RWPE1 (cell line): ENCODE measurements at regions not wholly inside any gene's neighbourhood (a gene's known extent, or its start where the extent isn't known, plus 50 kb on each side); places are given as distances from the start of the nearest gene placed in this dataset.

Experiments used
- CTCF ChIA-PET: fragments of 350-600 bp; sonication (Branson Sonifier 250); formaldehyde crosslinking; extraction: SDS; loops from one replicate; lab custom pipeline; 2021; lab: Yijun Ruan, JAX
- POLR2A ChIA-PET: fragments of 400-600 bp; formaldehyde crosslinking; extraction: SDS; loops from one replicate; lab custom pipeline; 2020; ENCODE audit warnings: antibody characterized with exemption; ENCODE audit not compliant: low non-redundant PET; lab: Yijun Ruan, JAX
- DNase-seq: peaks from one replicate; pipeline ENCODE4 v3.0.0; 2012; ENCODE audit warnings: low spot score
- H3K27ac ChIP-seq: fragments of 450-650 bp; 2 replicates; pipeline ENCODE4 v1.5.1; 2017
- TF ChIP-seq, protein P1 (sequence below): fragments of 450-650 bp; conservative IDR thresholded peaks from 2 replicates; pipeline ENCODE4 v1.5.1; 2017; ENCODE audit warnings: low read depth, mild to moderate bottlenecking

GRCh38 chr1:5661196-5662085, 330.8 kb downstream of the NPHP4 start:
- DNase-seq: no peak
- CTCF ChIA-PET: interaction anchor here (0.6 kb wide), 1 partner anchor 782 kb away, joined by 4 read pairs; no protein-coding TSS in a partner anchor
- POLR2A ChIA-PET: no interaction called here
- H3K27ac ChIP-seq: no peak overlapping the region
- TF ChIP-seq, protein P1, sequence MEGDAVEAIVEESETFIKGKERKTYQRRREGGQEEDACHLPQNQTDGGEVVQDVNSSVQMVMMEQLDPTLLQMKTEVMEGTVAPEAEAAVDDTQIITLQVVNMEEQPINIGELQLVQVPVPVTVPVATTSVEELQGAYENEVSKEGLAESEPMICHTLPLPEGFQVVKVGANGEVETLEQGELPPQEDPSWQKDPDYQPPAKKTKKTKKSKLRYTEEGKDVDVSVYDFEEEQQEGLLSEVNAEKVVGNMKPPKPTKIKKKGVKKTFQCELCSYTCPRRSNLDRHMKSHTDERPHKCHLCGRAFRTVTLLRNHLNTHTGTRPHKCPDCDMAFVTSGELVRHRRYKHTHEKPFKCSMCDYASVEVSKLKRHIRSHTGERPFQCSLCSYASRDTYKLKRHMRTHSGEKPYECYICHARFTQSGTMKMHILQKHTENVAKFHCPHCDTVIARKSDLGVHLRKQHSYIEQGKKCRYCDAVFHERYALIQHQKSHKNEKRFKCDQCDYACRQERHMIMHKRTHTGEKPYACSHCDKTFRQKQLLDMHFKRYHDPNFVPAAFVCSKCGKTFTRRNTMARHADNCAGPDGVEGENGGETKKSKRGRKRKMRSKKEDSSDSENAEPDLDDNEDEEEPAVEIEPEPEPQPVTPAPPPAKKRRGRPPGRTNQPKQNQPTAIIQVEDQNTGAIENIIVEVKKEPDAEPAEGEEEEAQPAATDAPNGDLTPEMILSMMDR: no peak

DNA sequence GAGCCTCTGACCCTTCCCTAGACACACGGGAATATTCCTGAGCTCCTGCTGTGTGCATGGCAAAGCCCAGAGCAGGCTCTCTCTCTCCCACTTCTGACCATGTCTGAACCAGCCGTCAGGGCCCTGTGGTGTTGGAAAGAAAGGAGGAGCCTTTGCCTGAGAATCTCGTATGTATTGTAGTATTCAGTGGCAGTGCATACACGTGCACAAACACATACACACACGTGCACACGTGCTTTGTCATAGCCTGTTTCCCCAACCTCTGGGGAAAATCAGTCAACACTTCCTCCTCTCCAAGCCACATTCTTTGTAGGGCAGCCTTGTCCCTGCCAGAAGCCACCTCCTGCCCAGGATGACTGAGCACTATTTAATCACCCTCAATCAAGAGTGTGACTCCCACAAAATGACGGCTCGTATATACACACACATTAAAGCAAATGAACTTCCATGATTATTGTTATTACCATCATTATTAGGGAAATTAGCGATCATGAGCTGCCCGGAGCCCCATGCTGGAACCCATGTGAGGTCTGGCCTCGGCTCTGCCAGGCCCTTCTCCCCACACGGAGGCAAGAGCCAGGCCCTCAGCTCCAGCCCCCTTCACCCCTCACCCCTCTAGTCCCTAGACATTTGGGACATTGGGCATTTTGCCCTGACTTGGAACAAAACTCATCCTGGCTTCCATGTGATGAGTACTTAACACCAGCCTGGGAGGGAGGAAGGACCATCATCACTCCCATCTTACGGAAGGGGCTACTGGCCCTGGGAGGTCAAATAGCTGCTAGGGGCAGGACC, 331.9 kb downstream of the NPHP4 start:
- ChIA-PET POLR2A (no interaction called here), CTCF (no interaction called here)
- no peak for DNase-seq
- TF ChIP-seq, protein P1: no peak
- H3K27ac ChIP-seq: peak overlapping the region; percentile 17; the same call in 1 of the 2 replicates

DNA sequence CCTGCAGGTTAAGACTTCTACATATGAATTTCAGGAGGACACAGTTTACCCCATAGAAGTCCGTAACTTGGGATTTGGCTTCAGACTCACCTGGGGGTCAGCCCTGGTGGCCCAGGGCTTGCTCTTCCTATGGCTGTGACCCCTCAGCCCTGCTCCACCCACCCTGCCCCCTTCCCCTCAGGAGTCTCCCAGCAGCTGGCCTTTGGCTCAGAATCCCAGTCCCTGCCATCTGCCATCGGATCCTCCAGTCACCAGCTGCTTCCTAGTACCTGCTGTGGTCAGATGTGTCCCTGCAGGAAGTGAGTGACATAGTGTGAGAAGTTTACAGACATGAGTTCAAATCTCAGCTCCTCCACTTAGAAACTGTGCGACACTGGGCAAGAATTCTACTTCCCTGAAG, 332.6 kb downstream of the NPHP4 start:
- ChIA-PET POLR2A (no interaction called here), CTCF (no interaction called here)
- TF ChIP-seq, protein P1: no peak
- H3K27ac ChIP-seq: peak overlapping the region; percentile 17; the same call in 1 of the 2 replicates
- no peak for DNase-seq

DNA sequence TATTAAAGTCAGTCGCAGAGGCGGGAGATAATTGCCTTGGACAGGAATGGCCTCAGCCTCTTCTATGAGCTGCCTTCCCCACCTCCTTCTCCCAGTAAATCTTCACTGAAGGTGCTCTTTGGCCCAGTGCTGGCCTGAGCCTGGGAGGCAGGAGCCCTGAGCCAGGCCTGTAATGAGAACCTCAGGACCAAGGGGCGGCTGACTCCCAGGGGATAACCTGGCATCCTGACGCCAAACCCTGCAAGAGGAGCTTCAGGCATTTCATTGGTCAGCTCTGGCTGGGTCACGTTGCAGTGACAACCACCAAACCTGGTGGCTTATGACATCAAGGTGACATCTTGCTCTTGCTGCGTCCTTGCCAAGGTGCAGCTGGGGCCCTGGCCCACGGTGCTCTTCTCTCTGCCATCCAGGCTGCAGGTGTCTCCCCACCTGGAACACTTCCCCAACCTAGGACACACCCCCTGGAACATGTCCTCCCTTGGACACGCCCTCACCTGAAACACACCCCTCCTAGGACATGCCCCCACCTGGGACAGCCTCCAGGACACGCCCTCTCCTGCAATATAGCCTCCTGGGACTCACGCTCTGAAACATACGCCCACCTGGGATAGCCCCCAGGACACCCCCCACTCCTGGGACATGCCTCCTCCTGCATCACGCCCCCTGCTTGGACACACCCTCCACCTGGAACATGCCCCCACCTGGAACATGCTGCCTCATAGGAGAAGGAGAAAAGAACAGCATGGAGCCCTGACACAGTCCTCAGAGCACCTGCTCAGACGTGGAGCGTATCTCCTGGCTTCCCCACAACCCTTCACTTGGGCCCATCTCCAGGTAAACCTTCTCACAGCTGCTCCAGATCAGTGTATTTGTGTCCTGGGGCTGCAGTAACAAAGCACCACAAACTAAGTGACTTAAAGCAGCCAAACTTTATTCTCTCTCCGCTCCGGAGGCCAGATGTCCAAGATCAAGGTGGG, 333.6 kb downstream of the NPHP4 start:
- H3K27ac ChIP-seq: no peak overlapping the region
- DNase-seq: peak; percentile 44
- ChIA-PET POLR2A (no interaction called here), CTCF (interaction anchor here (0.6 kb wide), 1 partner anchor 22 kb away, joined by 3 read pairs; no protein-coding TSS in a partner anchor)
- TF ChIP-seq, protein P1: no peak

DNA sequence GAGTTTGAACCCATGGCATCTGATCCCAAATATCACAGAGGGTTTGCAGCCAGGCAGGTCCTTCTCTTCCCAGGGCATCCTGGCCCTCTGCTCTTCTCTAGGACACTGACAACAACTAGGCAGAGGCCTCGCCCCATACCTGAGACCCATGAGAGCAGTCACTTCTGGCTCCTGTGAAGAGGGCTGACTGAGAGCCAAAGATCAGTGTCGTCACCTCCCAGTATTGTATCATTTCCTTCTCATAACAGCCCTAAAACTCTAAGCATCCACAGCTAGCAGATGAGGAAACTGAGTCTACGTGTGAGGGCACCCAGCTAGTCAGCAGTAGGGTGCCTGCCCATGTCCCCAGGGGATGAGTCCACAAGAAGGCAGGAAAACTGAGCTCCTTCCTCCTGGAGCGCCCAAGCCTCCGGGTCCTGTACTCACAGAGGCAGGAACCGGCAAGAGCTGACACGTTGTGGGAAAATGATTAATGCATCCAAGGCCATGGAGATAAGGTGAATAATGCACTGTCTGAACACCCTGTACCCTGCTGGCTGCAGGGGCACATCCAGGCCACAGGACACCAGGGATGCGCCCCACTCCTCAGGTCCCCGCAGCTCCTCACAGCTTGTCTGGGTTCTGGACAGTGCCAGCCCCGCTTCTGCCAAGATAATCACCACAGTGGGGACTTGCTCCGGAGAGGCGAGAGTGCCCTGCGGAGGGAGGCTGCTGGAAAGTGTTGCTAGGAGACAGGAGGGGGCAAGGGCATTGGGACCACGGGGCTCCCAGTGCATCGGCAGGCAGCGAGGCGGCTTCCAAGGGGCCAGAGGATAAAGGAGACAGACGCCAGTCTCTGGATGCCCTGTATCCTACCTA, 340.0 kb downstream of the NPHP4 start:
- H3K27ac ChIP-seq: peak overlapping the region; percentile 96
- peak; percentile 78 for DNase-seq
- ChIA-PET POLR2A (interaction anchor here (0.6 kb wide), 1 partner anchor 69 kb away, joined by 12 read pairs; no protein-coding TSS in a partner anchor), CTCF (interaction anchor here (0.6 to 2.4 kb wide), 2 partner anchors 94 to 1007 kb away, joined by 3 to 9 read pairs; no protein-coding TSS in a partner anchor)
- TF ChIP-seq, protein P1: no peak
